ENCODE measurements at regions not wholly inside any gene's neighbourhood (a gene's known extent, or its start where the extent isn't known, plus 50 kb on each side); places are given as distances from the start of the nearest gene placed in this dataset.
"Not testable (repeated sequence)": the region's sequence is repeated elsewhere in the genome, so short reads cannot be mapped to it uniquely, and the experiment has no call there.

DNA sequence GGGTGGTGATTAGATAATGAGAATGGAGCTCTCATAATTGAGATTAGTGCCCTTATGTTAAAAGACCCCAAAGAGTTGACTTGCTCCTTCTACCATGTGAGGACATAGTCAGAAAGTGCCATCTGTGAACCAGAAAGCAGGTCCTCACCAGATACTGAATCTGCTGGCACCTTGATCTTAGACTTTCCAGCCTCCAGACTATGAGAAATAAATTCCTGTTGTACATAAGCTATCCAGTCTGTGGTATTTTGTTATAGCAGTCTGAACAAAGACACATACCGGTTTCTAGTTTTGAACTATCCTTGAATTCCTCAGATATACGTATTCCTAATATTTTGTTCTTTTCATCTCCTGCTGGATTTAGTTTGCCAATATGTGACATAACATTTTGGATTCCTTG, 228.1 kb downstream of the FZD1 start:
- H3K4me1 ChIP-seq (ENCODE audit: control insufficient read depth, insufficient read depth, low read length), result no peaks in the 10 kb centered on the region
- DNase-seq (ENCODE audit: low read depth, low spot score), result no peak
- H3K27me3 ChIP-seq (ENCODE audit: control insufficient read depth, insufficient read depth, low read length), result no peaks in the 10 kb centered on the region
- no peaks in the 10 kb centered on the region for H3K9me3 ChIP-seq (ENCODE audit: control insufficient read depth, insufficient read depth, low read length)
- no CpG with 5 or more reads among the region's 2 CpGs for WGBS (ENCODE audit: insufficient coverage, insufficient read length)
- no peak overlapping the region for H3K4me3 ChIP-seq (ENCODE audit: low read length)
- no peaks in the 10 kb centered on the region for H3K36me3 ChIP-seq (ENCODE audit: control insufficient read depth, insufficient read depth, low read length)
- no peak overlapping the region for H3K27ac ChIP-seq (ENCODE audit: low read length)

DNA sequence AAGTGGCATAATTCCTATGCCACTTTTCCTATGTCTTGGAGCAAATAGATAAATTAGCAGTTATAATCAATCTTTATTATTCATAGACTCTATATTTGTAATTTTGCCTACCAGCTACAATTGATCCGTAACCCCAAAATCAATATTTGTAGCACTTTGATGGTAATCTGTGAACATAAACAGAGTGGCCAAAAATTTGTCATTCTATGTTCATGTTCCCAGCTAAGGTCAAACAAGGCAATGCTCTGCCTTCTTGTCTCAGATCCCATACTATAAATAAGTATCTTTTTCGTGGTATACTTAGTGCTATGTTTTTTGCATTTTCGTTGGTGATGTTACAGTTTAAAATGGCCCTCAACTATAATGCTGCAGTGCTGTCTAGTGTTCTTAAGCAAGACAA, 228.5 kb downstream of the FZD1 start:
- Histone ChIP-seq H3K4me3 (ENCODE audit: low read length) (no peak overlapping the region), H3K4me1 (ENCODE audit: control insufficient read depth, insufficient read depth, low read length) (no peaks in the 10 kb centered on the region), H3K9me3 (ENCODE audit: control insufficient read depth, insufficient read depth, low read length) (no peaks in the 10 kb centered on the region), H3K36me3 (ENCODE audit: control insufficient read depth, insufficient read depth, low read length) (no peaks in the 10 kb centered on the region), H3K27me3 (ENCODE audit: control insufficient read depth, insufficient read depth, low read length) (no peaks in the 10 kb centered on the region), H3K27ac (ENCODE audit: low read length) (no peak overlapping the region)
- DNase-seq (ENCODE audit: low read depth, low spot score), result no peak
- WGBS (ENCODE audit: insufficient coverage, insufficient read length), result no CpG with 5 or more reads among the region's 3 CpGs

DNA sequence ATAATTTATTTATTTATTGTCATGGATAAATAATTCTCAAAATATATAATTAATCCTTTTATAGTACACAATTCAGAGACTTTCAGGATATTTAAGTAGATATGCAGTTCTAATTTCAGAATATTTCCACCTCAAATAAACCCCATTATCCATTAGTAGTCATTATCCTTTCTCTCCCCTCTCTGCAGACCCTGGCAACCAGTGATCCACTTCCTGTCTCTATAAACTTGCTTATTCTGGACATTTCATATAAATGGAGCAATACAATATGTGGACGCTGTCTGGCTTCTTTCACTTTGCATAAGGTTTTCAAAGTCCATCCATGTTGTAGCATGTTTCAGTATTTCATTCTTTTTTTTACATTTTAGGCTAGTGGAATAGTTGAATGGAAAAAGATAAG, 230.2 kb downstream of the FZD1 start:
- Histone ChIP-seq H3K4me3 (ENCODE audit: low read length) (no peak overlapping the region), H3K4me1 (ENCODE audit: control insufficient read depth, insufficient read depth, low read length) (no peaks in the 10 kb centered on the region), H3K36me3 (ENCODE audit: control insufficient read depth, insufficient read depth, low read length) (no peaks in the 10 kb centered on the region), H3K9me3 (ENCODE audit: control insufficient read depth, insufficient read depth, low read length) (no peaks in the 10 kb centered on the region), H3K27me3 (ENCODE audit: control insufficient read depth, insufficient read depth, low read length) (no peaks in the 10 kb centered on the region), H3K27ac (ENCODE audit: low read length) (no peak overlapping the region)
- DNase-seq (ENCODE audit: low read depth, low spot score), result no peak
- no CpG with 5 or more reads among the region's 1 CpG for WGBS (ENCODE audit: insufficient coverage, insufficient read length)

DNA sequence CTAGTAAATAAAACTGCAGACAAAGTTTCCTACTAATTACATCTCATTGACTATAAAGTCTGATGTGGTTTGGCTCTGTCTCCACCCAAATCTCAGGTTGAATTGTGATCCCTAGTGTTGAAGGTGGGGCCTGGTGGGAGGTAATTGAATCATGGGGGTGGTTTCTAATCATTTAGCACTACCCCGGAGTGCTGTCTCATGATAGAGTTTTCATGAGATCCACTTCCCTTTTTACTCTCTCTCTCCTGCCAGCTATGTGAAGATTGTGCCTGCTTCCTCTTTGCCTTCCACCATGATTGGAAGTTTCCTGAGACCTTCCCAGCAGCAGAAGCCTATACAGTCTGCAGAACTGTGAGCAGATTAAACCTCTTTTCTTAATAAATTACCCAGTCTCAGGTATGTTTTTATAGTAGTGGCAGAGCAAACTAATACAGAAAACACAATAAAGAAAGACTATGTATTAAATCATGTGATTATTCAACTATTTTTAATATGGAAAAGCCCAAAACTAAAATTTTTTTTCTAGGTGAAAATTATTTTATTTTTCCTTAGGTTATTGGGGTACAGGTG, 232.1 kb downstream of the FZD1 start:
- H3K4me3 ChIP-seq (ENCODE audit: low read length), result no peak overlapping the region
- no peaks in the 10 kb centered on the region for H3K4me1 ChIP-seq (ENCODE audit: control insufficient read depth, insufficient read depth, low read length)
- H3K9me3 ChIP-seq (ENCODE audit: control insufficient read depth, insufficient read depth, low read length), result no peaks in the 10 kb centered on the region
- WGBS (ENCODE audit: insufficient coverage, insufficient read length), result no CpG with 5 or more reads among the region's 1 CpG
- H3K36me3 ChIP-seq (ENCODE audit: control insufficient read depth, insufficient read depth, low read length), result no peaks in the 10 kb centered on the region
- H3K27ac ChIP-seq (ENCODE audit: low read length), result no peak overlapping the region
- H3K27me3 ChIP-seq (ENCODE audit: control insufficient read depth, insufficient read depth, low read length), result no peaks in the 10 kb centered on the region
- DNase-seq (ENCODE audit: low read depth, low spot score), result no peak

DNA sequence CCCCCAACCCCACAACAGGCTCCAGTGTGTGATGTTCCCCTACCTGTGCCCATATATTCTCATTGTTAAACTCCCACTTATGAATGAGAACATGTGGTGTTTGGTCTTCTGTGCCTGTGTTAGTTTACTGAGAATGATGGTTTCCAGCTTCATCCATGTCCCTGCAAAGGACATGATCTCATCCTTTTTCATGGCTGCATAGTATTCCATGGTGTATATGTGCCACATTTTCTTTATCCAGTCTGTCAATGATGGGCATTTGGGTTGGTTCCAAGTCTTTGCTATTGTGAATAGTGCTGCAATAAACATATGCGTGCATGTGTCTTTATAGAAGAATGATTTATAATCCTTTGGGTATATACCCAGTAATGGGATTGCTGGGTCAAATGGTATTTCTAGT, 233.0 kb downstream of the FZD1 start:
- H3K27ac ChIP-seq (ENCODE audit: low read length); H3K27me3 ChIP-seq (ENCODE audit: control insufficient read depth, insufficient read depth, low read length); H3K36me3 ChIP-seq (ENCODE audit: control insufficient read depth, insufficient read depth, low read length); DNase-seq (ENCODE audit: low read depth, low spot score); H3K9me3 ChIP-seq (ENCODE audit: control insufficient read depth, insufficient read depth, low read length); H3K4me3 ChIP-seq (ENCODE audit: low read length); H3K4me1 ChIP-seq (ENCODE audit: control insufficient read depth, insufficient read depth, low read length): not testable (repeated sequence)
- WGBS (ENCODE audit: insufficient coverage, insufficient read length), result no CpG with 5 or more reads among the region's 1 CpG

DNA sequence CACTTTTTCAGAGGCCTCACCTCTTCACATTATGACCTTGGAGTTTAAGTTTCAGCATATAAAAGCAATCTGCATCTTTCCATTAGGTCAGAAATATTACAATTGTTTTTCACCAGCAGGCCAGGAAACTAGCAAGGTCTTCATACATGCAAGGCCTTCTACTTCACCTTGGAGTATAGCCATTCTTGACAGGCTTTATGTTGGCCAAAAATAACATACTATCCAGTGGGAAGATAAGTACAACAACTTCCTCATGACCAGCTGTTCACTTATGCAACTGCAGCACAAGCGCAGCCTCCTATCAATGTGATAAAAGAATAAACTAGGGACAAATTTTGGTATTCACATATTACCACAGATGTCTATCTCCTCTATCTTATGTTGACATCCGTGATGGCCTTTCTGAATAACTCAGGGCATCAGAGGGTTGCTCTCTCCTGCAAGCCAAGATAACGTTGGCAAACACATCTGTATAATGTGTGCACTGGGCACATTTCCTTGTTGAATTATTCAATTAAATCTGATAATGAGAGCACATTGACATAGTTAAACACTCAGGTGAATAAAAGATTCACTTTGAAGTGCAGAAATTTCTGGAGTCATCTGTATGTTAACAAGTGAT, 239.8 kb downstream of the FZD1 start:
- H3K27ac ChIP-seq (ENCODE audit: low read length), result no peak overlapping the region
- no peak for DNase-seq (ENCODE audit: low read depth, low spot score)
- H3K9me3 ChIP-seq (ENCODE audit: control insufficient read depth, insufficient read depth, low read length), result no peaks in the 10 kb centered on the region
- WGBS (ENCODE audit: insufficient coverage, insufficient read length), result no CpG with 5 or more reads among the region's 3 CpGs
- H3K36me3 ChIP-seq (ENCODE audit: control insufficient read depth, insufficient read depth, low read length), result no peaks in the 10 kb centered on the region
- H3K27me3 ChIP-seq (ENCODE audit: control insufficient read depth, insufficient read depth, low read length), result no peaks in the 10 kb centered on the region
- H3K4me1 ChIP-seq (ENCODE audit: control insufficient read depth, insufficient read depth, low read length), result no peaks in the 10 kb centered on the region
- H3K4me3 ChIP-seq (ENCODE audit: low read length), result no peak overlapping the region

DNA sequence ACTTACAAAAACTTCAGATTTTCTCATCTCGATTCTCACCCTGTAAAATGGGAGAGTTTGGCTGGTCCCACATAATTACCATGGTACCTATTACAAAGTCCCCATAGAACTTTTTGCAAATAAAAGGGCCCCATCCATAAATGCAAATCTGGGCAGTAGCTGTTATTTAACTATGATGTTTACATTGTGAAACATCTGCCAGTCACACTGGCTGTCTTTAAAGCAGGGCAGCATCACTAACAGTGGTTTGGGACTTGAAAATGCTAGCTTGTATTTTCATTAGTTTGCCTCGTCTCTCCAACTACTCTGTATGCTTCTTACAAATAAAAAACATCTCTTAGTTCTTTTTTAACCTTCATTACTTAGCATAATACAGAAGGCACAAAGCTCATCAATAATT, 240.7 kb downstream of the FZD1 start:
- no peak overlapping the region for H3K27ac ChIP-seq (ENCODE audit: low read length)
- no peak for DNase-seq (ENCODE audit: low read depth, low spot score)
- H3K36me3 ChIP-seq (ENCODE audit: control insufficient read depth, insufficient read depth, low read length), result no peaks in the 10 kb centered on the region
- WGBS (ENCODE audit: insufficient coverage, insufficient read length), result no CpG with 5 or more reads among the region's 2 CpGs
- no peak overlapping the region for H3K4me3 ChIP-seq (ENCODE audit: low read length)
- no peaks in the 10 kb centered on the region for H3K9me3 ChIP-seq (ENCODE audit: control insufficient read depth, insufficient read depth, low read length)
- H3K4me1 ChIP-seq (ENCODE audit: control insufficient read depth, insufficient read depth, low read length), result no peaks in the 10 kb centered on the region
- no peaks in the 10 kb centered on the region for H3K27me3 ChIP-seq (ENCODE audit: control insufficient read depth, insufficient read depth, low read length)

DNA sequence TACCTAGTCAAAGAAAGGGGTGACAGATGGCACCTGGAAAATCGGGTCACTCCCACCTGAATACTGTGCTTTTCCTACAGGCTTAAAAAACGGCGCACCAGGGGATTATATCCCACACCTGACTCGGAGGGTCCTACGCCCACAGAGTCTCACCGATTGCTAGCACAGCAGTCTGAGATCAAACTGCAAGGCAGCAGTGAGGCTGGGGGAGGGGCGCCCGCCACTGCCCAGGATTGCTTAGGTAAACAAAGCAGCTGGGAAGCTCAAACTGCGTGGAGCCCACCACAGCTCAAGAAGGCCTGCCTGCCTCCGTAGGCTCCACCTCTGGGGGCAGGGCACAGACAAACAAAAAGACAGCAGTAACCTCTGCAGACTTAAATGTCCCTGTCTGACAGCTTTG, 242.7 kb downstream of the FZD1 start:
- no CpG with 5 or more reads among the region's 10 CpGs for WGBS (ENCODE audit: insufficient coverage, insufficient read length)
- not testable (repeated sequence) for H3K9me3 ChIP-seq (ENCODE audit: control insufficient read depth, insufficient read depth, low read length)

DNA sequence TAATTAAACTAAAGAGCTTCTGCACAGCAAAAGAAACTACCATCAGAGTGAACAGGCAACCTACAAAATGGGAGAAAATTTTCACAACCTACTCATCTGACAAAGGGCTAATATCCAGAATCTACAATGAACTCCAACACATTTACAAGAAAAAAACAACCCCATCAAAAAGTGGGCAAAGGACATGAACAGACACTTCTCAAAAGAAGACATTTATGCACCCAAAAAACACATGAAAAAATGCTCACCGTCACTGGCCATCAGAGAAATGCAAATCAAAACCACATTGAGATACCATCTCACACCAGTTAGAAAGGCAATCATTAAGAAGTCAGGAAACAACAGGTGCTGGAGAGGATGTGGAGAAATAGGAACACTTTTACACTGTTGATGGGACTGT, 247.6 kb downstream of the FZD1 start:
- H3K36me3 ChIP-seq (ENCODE audit: control insufficient read depth, insufficient read depth, low read length), result not testable (repeated sequence)

More for the DNA sequence above, 242.7 kb downstream of the FZD1 start:
- not testable (repeated sequence) for DNase-seq (ENCODE audit: low read depth, low spot score); H3K27ac ChIP-seq (ENCODE audit: low read length); H3K27me3 ChIP-seq (ENCODE audit: control insufficient read depth, insufficient read depth, low read length); H3K4me3 ChIP-seq (ENCODE audit: low read length); H3K36me3 ChIP-seq (ENCODE audit: control insufficient read depth, insufficient read depth, low read length); H3K4me1 ChIP-seq (ENCODE audit: control insufficient read depth, insufficient read depth, low read length)

DNA sequence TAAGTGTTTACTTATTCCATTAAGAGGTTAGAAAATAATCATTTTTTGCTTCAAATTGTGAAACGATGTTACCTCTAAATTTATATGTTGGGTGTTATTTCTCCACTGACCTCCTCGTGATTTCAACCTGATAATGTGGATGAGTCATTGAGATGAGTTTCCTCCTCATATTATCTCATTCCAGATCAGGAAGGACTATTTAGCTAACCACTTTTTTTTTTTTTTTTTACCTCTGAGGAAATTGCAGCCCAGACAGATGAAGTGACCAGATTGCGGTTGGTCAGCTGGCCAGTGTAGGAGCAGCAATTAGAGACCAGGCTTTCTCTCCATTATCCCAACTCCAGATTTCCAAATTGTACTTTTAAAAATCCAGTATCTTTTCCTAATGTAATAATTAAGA, 248.7 kb downstream of the FZD1 start:
- H3K9me3 ChIP-seq (ENCODE audit: control insufficient read depth, insufficient read depth, low read length), result no peaks in the 10 kb centered on the region
- DNase-seq (ENCODE audit: low read depth, low spot score), result no peak
- H3K4me1 ChIP-seq (ENCODE audit: control insufficient read depth, insufficient read depth, low read length), result no peaks in the 10 kb centered on the region
- H3K27ac ChIP-seq (ENCODE audit: low read length), result no peak overlapping the region
- no peak overlapping the region for H3K4me3 ChIP-seq (ENCODE audit: low read length)
- no CpG with 5 or more reads among the region's 3 CpGs for WGBS (ENCODE audit: insufficient coverage, insufficient read length)
- H3K27me3 ChIP-seq (ENCODE audit: control insufficient read depth, insufficient read depth, low read length), result no peaks in the 10 kb centered on the region
- no peaks in the 10 kb centered on the region for H3K36me3 ChIP-seq (ENCODE audit: control insufficient read depth, insufficient read depth, low read length)

More for the DNA sequence above, 247.6 kb downstream of the FZD1 start:
- H3K4me3 ChIP-seq (ENCODE audit: low read length); H3K27me3 ChIP-seq (ENCODE audit: control insufficient read depth, insufficient read depth, low read length); H3K9me3 ChIP-seq (ENCODE audit: control insufficient read depth, insufficient read depth, low read length); DNase-seq (ENCODE audit: low read depth, low spot score); H3K4me1 ChIP-seq (ENCODE audit: control insufficient read depth, insufficient read depth, low read length); H3K27ac ChIP-seq (ENCODE audit: low read length): not testable (repeated sequence)
- no CpG with 5 or more reads among the region's 1 CpG for WGBS (ENCODE audit: insufficient coverage, insufficient read length)

DNA sequence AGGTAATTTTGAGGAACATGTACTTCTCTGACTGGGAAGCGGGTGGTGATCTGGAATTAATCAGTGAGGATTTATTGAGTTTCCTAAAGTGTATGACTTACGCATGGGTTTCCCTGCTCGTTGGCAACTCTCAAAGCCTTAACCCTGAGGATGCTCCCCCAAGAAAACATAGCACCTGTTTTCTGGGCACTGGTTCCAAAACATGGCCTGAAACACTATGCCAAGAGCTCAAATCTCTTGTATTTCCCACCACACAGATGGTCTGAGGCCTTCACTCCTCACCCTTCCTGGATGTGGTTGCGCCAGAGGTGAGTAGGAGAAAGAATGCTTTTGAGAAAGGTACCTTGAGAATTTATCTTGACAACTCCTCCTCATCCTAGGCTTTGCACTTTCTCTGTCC, 250.4 kb downstream of the FZD1 start:
- no CpG with 5 or more reads among the region's 4 CpGs for WGBS (ENCODE audit: insufficient coverage, insufficient read length)
- Histone ChIP-seq H3K27me3 (ENCODE audit: control insufficient read depth, insufficient read depth, low read length) (no peaks in the 10 kb centered on the region), H3K27ac (ENCODE audit: low read length) (no peak overlapping the region), H3K9me3 (ENCODE audit: control insufficient read depth, insufficient read depth, low read length) (no peaks in the 10 kb centered on the region), H3K36me3 (ENCODE audit: control insufficient read depth, insufficient read depth, low read length) (no peaks in the 10 kb centered on the region), H3K4me1 (ENCODE audit: control insufficient read depth, insufficient read depth, low read length) (no peaks in the 10 kb centered on the region), H3K4me3 (ENCODE audit: low read length) (no peak overlapping the region)
- no peak for DNase-seq (ENCODE audit: low read depth, low spot score)
